K562 (cell line): ENCODE measurements at regions not wholly inside any gene's neighbourhood (a gene's known extent, or its start where the extent isn't known, plus 50 kb on each side); places are given as distances from the start of the nearest gene placed in this dataset.

Experiments
- ATAC-seq: fragments of 200-7000 bp; cut with Tn5 transposase; 3 replicates; pipeline ENCODE4 v1.9.1; 2020; ENCODE audit warnings: moderate library complexity
- BruUV-seq: library from RNA; stranded (reverse); fragments of 400-500 nt; replicated peaks from 2 replicates; lab custom pipeline; 2021; lab: Mats Ljungman, UMichigan
- CTCF ChIA-PET: fragments of 300-600 bp; formaldehyde crosslinking; extraction: SDS; loops from one replicate; lab custom pipeline; 2021; ENCODE audit warnings: low intra/inter-chr PET ratio; lab: Yijun Ruan, JAX
- POLR2A ChIA-PET: fragments of 300-600, 350-650 bp; sonication (Branson Sonifier 250); formaldehyde crosslinking; extraction: SDS; loops from one replicate; lab custom pipeline; 2021; ENCODE audit warnings: antibody characterized with exemption, inconsistent platforms; lab: Yijun Ruan, JAX
- DNase-seq, 4 experiments: peaks; one replicate each; pipeline versions ENCODE4 v3.0.0 to v3.0.0-alpha.2; 2011 to 2018; ENCODE audit warnings: low spot score in 3 of 4, mixed read lengths in 3 of 4; ENCODE audit errors: extremely low read depth in 1 of 4
- FAIRE-seq: peaks from 2 replicates; lab custom pipeline; 2011; peaks lifted over from hg19 to GRCh38; lab: Jason Lieb, UNC
- H2AFZ ChIP-seq: 2 replicates; pipeline ENCODE4 v1.6.0; 2011; ENCODE audit warnings: low read depth, low read length, control low read depth, inconsistent platforms
- H3K27ac ChIP-seq: fragments of 200-600 bp; 3 replicates; pipeline ENCODE4 v1.8.0; 2011; ENCODE audit warnings: low read depth, mild to moderate bottlenecking, control low read depth, inconsistent platforms, low read length, moderate library complexity, mixed read lengths; ENCODE audit errors: extremely low read depth
- H3K27me3 ChIP-seq, 2 experiments: fragments of 300-600 bp in 1 of 2; 2 replicates in 1 of 2; 3 replicates in 1 of 2; pipeline versions ENCODE4 v1.6.0 to v1.8.0; 2011; ENCODE audit warnings: inconsistent platforms in 2 of 2, low read length in 2 of 2, mild to moderate bottlenecking in 1 of 2, mixed read lengths in 1 of 2, moderate library complexity in 1 of 2; ENCODE audit not compliant: control insufficient read depth in 2 of 2, insufficient read depth in 2 of 2
- H3K36me3 ChIP-seq: fragments of 300-600 bp; 3 replicates; pipeline ENCODE4 v1.8.0; 2011; ENCODE audit warnings: mild to moderate bottlenecking, low read length, inconsistent platforms; ENCODE audit not compliant: control insufficient read depth, insufficient read depth
- H3K4me1 ChIP-seq, 2 experiments: fragments of 200-600 bp in 1 of 2; replicated peaks in 1 of 2; 2 replicates in 1 of 2; 3 replicates in 1 of 2; pipeline versions ENCODE4 v1.5.1 to v1.8.0; 2011; ENCODE audit warnings: inconsistent platforms in 2 of 2, low read length in 2 of 2, mild to moderate bottlenecking in 1 of 2, mixed read lengths in 1 of 2, moderate library complexity in 1 of 2; ENCODE audit not compliant: control insufficient read depth in 2 of 2, insufficient read depth in 2 of 2
- H3K4me2 ChIP-seq: 2 replicates; pipeline ENCODE4 v1.6.1; 2011; ENCODE audit warnings: low read length, control low read depth, inconsistent platforms, mixed read lengths; ENCODE audit not compliant: insufficient read depth
- H3K4me3 ChIP-seq: fragments of 200-600 bp; sonication (generic), shearing (Covaris generic); 2 replicates; pipeline ENCODE4 v1.5.1; 2016; ENCODE audit warnings: control low read depth, inconsistent platforms
- H3K79me2 ChIP-seq: fragments of 200-600 bp; 3 replicates; pipeline ENCODE4 v1.8.0; 2011; ENCODE audit warnings: low read length, inconsistent platforms; ENCODE audit not compliant: control insufficient read depth, insufficient read depth
- H3K9ac ChIP-seq, 2 experiments: 2 replicates each; pipeline versions ENCODE4 v1.6.0 to v1.6.1; 2011; ENCODE audit warnings: low read depth in 2 of 2, low read length in 2 of 2, control low read depth in 1 of 2, inconsistent platforms in 1 of 2, mild to moderate bottlenecking in 1 of 2, mixed read lengths in 1 of 2; ENCODE audit not compliant: insufficient read depth in 1 of 2
- H3K9me1 ChIP-seq: one replicate; pipeline ENCODE4 v1.6.0; 2011; ENCODE audit warnings: inconsistent platforms, mild to moderate bottlenecking, low read length, moderate library complexity; ENCODE audit not compliant: control insufficient read depth, insufficient read depth
- H3K9me3 ChIP-seq: replicated peaks from 2 replicates; pipeline ENCODE4 v1.5.1; 2011; ENCODE audit warnings: low read depth, low read length, inconsistent platforms; ENCODE audit not compliant: control insufficient read depth, insufficient read depth
- H4K20me1 ChIP-seq: replicated peaks from 2 replicates; pipeline ENCODE4 v1.6.1; 2011; ENCODE audit warnings: low read length, inconsistent platforms, mixed read lengths; ENCODE audit not compliant: control insufficient read depth, insufficient read depth
- CCNT2 ChIP-seq: IDR thresholded peaks from 2 replicates; pipeline ENCODE4 v1.6.1; 2011; ENCODE audit warnings: borderline replicate concordance, low read depth, mild to moderate bottlenecking, moderate library complexity, mixed read lengths, low read length; ENCODE audit not compliant: insufficient read length; ENCODE audit errors: extremely low read depth
- CHD4 ChIP-seq: fragments of 200-600 bp; sonication (generic); IDR thresholded peaks from 3 replicates; pipeline ENCODE4 v1.6.1; 2012; ENCODE audit warnings: low read depth, mild to moderate bottlenecking, mixed read lengths, low read length, inconsistent platforms; ENCODE audit not compliant: insufficient read depth, insufficient replicate concordance, poor library complexity, severe bottlenecking
- CREM ChIP-seq: IDR thresholded peaks from 2 replicates; pipeline ENCODE4 v1.6.1; 2014; ENCODE audit warnings: antibody characterized with exemption, low read depth
- ETS2 ChIP-seq: IDR thresholded peaks from 2 replicates; pipeline ENCODE4 v1.6.1; 2016; ENCODE audit warnings: borderline replicate concordance, missing genetic modification characterization, mild to moderate bottlenecking, moderate library complexity, missing compliant biosample characterization; ENCODE audit not compliant: poor library complexity, severe bottlenecking
- FOXM1 ChIP-seq, 2 experiments: fragments of 450-650 bp in 1 of 2; sonication (generic) in 1 of 2; formaldehyde crosslinking in 1 of 2; IDR thresholded peaks; 2 replicates each; pipeline versions ENCODE4 v1.6.1 to v1.9.0; 2017 to 2022; ENCODE audit warnings: low read depth in 2 of 2, mild to moderate bottlenecking in 2 of 2, missing genetic modification reagents in 1 of 2, moderate library complexity in 1 of 2
- MCM5 ChIP-seq: fragments of 450-650 bp; IDR thresholded peaks from 2 replicates; pipeline ENCODE4 v1.6.1; 2016; ENCODE audit warnings: low read depth
- NR1H2 ChIP-seq: sonication (generic); formaldehyde crosslinking; IDR thresholded peaks from 2 replicates; pipeline ENCODE4 v1.4.0; 2020; ENCODE audit warnings: mild to moderate bottlenecking, missing genetic modification reagents
- PHB ChIP-seq: fragments of 250-450 bp; sonication (Bioruptor Pico); IDR thresholded peaks from 2 replicates; pipeline ENCODE4 v1.5.0; 2021
- PHB2 ChIP-seq: fragments of 450-650 bp; IDR thresholded peaks from 2 replicates; pipeline ENCODE4 v1.6.1; 2017; ENCODE audit warnings: low read depth
- POLR2A ChIP-seq: fragments of 450-650 bp; conservative IDR thresholded peaks from 2 replicates; pipeline ENCODE4 v1.6.1; 2016
- PTBP1 ChIP-seq: fragments of 200-400 bp; formaldehyde crosslinking; IDR thresholded peaks from 2 replicates; pipeline ENCODE4 v1.6.1; 2017; ENCODE audit warnings: low read depth, low read length
- RFX5 ChIP-seq: IDR thresholded peaks from 2 replicates; pipeline ENCODE4 v1.6.1; 2011; ENCODE audit warnings: low read depth, mild to moderate bottlenecking, improper control_type of control experiment, low read length
- SMAD4 ChIP-seq: fragments of 250-450 bp; sonication (Bioruptor Pico); conservative IDR thresholded peaks from 2 replicates; pipeline ENCODE4 v1.8.0; 2021; ENCODE audit warnings: inconsistent platforms, mild to moderate bottlenecking, moderate library complexity
- SOX6 ChIP-seq: fragments of 450-650 bp; IDR thresholded peaks from 2 replicates; pipeline ENCODE4 v1.6.1; 2014; ENCODE audit warnings: mild to moderate bottlenecking
- TRIM28 ChIP-seq: fragments of 450-650 bp; IDR thresholded peaks from 2 replicates; pipeline ENCODE4 v1.6.1; 2017
- ZC3H8 ChIP-seq: fragments of 450-650 bp; IDR thresholded peaks from 2 replicates; pipeline ENCODE4 v1.6.1; 2017
- ZNF644 ChIP-seq: fragments of 200-800 bp; sonication (Bioruptor generic); IDR thresholded peaks from 2 replicates; pipeline ENCODE4 v1.6.1; 2016; ENCODE audit warnings: low read depth, missing genetic modification characterization, missing compliant biosample characterization
- ZNF75A ChIP-seq: fragments of 450-650 bp; formaldehyde crosslinking; IDR thresholded peaks from 2 replicates; pipeline ENCODE4 v1.4.0; 2020; ENCODE audit warnings: mild to moderate bottlenecking
- WGBS: fragments of 100-300 bp; shearing (Covaris generic); methylation state at CpG from one replicate; pipeline ENCODE4 v1.1.6; 2016; ENCODE audit warnings: low coverage, mixed read lengths; ENCODE audit not compliant: insufficient coverage; ENCODE audit errors: missing lambda C conversion rate; 5-methylcytosine and 5-hydroxymethylcytosine counted together
- in situ Hi-C: fragments of 300-500 bp; cut with MboI; formaldehyde crosslinking; loops from 4 replicates; pipeline ENCODE4 v1.15.0; 2018; ENCODE audit warnings: inconsistent platforms, mixed read lengths
- intact Hi-C: fragments of 100-400 bp; cut with micrococcal nuclease; formaldehyde crosslinking; loops from 2 replicates; pipeline ENCODE4 v1.14.2; 2022
- TF ChIP-seq, protein P1 (sequence below): fragments of 450-650 bp; IDR thresholded peaks from one replicate; pipeline ENCODE4 v1.6.1; 2018; ENCODE audit warnings: mild to moderate bottlenecking, moderate library complexity; ENCODE audit not compliant: partially characterized antibody
- TF ChIP-seq, protein P2 (sequence below), 2 experiments: fragments of 200-800 bp in 1 of 2; sonication (Bioruptor generic) in 1 of 2; sonication (generic) in 1 of 2; formaldehyde crosslinking in 1 of 2; IDR thresholded peaks in 1 of 2; conservative IDR thresholded peaks in 1 of 2; 2 replicates each; pipeline versions ENCODE4 v1.5.0 to v1.6.1; 2016 to 2020; ENCODE audit warnings: missing compliant biosample characterization in 1 of 2, missing genetic modification characterization in 1 of 2, missing genetic modification reagents in 1 of 2

DNA sequence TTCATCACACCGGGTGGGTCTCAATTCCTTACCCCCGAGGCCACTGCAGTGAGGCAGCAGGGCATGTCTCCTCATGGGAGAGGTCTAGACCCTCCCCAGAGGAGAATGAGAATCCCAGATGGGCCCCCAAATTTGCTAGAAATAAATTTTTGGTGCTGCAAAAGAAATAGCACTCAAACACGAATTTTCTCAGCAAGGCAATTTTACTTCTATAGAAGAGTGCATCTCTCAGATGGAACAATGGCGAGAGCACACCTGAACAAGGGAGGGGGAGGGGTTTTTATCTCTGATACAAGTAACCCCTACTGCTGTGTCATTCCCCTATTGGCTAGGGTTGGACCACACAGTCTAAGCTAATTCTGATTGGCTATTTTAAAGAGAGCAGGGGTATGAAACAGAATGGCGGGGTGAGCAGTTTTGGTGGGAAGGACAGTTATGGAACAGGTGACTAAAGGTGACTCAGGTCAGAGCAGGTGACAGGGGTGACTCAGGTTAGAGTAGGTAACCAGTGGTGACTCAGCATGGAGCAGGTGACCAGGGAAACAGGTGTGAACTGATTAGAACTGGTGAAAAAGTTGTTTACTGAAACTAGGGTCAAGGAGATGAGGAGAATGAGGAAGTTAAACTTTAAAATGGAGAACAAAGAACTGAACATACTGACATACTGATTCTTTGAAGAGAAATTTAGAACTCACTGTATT lies 93.0 kb upstream of the WNT7A start:
- no peak for FAIRE-seq
- no peak overlapping the region for H3K4me3 ChIP-seq
- ChIA-PET POLR2A (interaction anchor here (0.6 kb wide), 1 partner anchor 1813 kb away, joined by 3 read pairs; no protein-coding TSS in a partner anchor), CTCF (no interaction called here)
- no peak overlapping the region for H3K27ac ChIP-seq
- no peaks in the 10 kb centered on the region for H3K4me1 ChIP-seq
- H3K9me1 ChIP-seq, result no peaks in the 10 kb centered on the region
- no peaks in the 10 kb centered on the region for H3K27me3 ChIP-seq
- no peaks in the 10 kb centered on the region for H4K20me1 ChIP-seq
- no peaks in the 10 kb centered on the region for H3K79me2 ChIP-seq
- no peaks in the 10 kb centered on the region for H3K9me3 ChIP-seq
- intact Hi-C loops, result no loop called here
- no peaks in the 10 kb centered on the region for H3K36me3 ChIP-seq
- H3K4me2 ChIP-seq, result no peak overlapping the region
- in situ Hi-C loops, result no loop called here
- H2AFZ ChIP-seq, result no peak overlapping the region
- WGBS, result 5% methylated on average over 5 of the region's 5 CpGs
- H3K9ac ChIP-seq, result no peak overlapping the region
- no peak for DNase-seq
- BruUV-seq, result no TSS peak
- ATAC-seq, result no peak
- TF ChIP-seq POLR2A (no peak), ETS2 (tag) (no peak), CHD4 (no peak), ZC3H8 (no peak), CCNT2 (no peak), SMAD4 (no peak), ZNF644 (tag) (no peak), ZNF75A (CRISPR knock-in tag) (no peak), FOXM1 (IDR thresholded peaks at IDR 0.05; ENCODE audit: low read depth) (peak; percentile 52; the same call in 1 of the 2 replicates), FOXM1 (CRISPR knock-in tag; IDR thresholded peaks at IDR 0.05; ENCODE audit: low read depth) (no peak), MCM5 (no peak), SOX6 (no peak), CREM (no peak), PHB (no peak), PHB2 (no peak), PTBP1 (no peak), RFX5 (no peak), NR1H2 (CRISPR knock-in tag) (no peak), TRIM28 (peak; percentile 60; the same call in 1 of the 2 replicates)
- TF ChIP-seq, protein P1, sequence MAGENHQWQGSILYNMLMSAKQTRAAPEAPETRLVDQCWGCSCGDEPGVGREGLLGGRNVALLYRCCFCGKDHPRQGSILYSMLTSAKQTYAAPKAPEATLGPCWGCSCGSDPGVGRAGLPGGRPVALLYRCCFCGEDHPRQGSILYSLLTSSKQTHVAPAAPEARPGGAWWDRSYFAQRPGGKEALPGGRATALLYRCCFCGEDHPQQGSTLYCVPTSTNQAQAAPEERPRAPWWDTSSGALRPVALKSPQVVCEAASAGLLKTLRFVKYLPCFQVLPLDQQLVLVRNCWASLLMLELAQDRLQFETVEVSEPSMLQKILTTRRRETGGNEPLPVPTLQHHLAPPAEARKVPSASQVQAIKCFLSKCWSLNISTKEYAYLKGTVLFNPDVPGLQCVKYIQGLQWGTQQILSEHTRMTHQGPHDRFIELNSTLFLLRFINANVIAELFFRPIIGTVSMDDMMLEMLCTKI, result no peak
- TF ChIP-seq, protein P2, sequence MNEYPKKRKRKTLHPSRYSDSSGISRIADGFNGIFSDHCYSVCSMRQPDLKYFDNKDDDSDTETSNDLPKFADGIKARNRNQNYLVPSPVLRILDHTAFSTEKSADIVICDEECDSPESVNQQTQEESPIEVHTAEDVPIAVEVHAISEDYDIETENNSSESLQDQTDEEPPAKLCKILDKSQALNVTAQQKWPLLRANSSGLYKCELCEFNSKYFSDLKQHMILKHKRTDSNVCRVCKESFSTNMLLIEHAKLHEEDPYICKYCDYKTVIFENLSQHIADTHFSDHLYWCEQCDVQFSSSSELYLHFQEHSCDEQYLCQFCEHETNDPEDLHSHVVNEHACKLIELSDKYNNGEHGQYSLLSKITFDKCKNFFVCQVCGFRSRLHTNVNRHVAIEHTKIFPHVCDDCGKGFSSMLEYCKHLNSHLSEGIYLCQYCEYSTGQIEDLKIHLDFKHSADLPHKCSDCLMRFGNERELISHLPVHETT (CRISPR knock-in tag; conservative IDR thresholded peaks at IDR 0.05 in 1 of 2, IDR thresholded peaks at IDR 0.05 in 1 of 2), result no peak
